ENCODE measurements at regions not wholly inside any gene's neighbourhood (a gene's known extent, or its start where the extent isn't known, plus 50 kb on each side); places are given as distances from the start of the nearest gene placed in this dataset.

DNA sequence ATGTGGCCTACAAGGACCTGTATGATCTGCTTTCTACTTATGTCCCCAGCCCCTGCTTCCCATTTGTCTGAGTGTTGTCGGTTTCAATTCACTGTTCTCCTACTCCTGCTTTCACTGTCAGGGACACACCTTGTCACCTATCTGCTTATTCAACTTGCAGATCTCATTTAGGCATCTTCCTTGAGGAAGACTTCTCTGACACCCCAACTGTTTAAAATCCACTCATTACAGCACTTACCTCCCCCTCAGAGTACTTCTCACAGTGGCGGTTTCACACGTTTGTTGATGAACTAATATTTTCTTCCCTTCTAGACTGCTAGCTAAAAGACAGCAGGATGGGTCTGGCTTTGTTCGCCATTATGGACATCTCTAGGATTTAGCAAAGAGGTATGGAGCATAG, 279.9 kb upstream of the TET2 start:
- Histone ChIP-seq H3K4me3 (ENCODE audit: low read length, poor library complexity, severe bottlenecking) (no peak overlapping the region), H3K36me3 (ENCODE audit: insufficient read depth, low read length) (no peaks in the 10 kb centered on the region), H2AFZ (ENCODE audit: low read length) (no peak overlapping the region), H3K27me3 (ENCODE audit: insufficient read depth, low read length, poor library complexity, severe bottlenecking) (no peaks in the 10 kb centered on the region), H3F3A (ENCODE audit: low read depth) (no peaks in the 10 kb centered on the region), H3K4me1 (ENCODE audit: insufficient read depth, low read length, poor library complexity, severe bottlenecking) (no peaks in the 10 kb centered on the region), H3K9me3 (ENCODE audit: insufficient read depth, low read depth, low read length) (no peaks in the 10 kb centered on the region), H3K9me2 (replicated peaks; ENCODE audit: low read depth, low read length) (no peaks in the 10 kb centered on the region), H4K20me1 (ENCODE audit: insufficient read depth, low read length, poor library complexity, severe bottlenecking) (no peaks in the 10 kb centered on the region), H3K79me2 (ENCODE audit: insufficient read depth, low read length) (no peaks in the 10 kb centered on the region), H3K9ac (ENCODE audit: low read depth, low read length, poor library complexity, severe bottlenecking) (no peak overlapping the region), H3K4me2 (ENCODE audit: low read depth, low read length, poor library complexity, severe bottlenecking) (no peak overlapping the region)
- TF ChIP-seq, protein P1, sequence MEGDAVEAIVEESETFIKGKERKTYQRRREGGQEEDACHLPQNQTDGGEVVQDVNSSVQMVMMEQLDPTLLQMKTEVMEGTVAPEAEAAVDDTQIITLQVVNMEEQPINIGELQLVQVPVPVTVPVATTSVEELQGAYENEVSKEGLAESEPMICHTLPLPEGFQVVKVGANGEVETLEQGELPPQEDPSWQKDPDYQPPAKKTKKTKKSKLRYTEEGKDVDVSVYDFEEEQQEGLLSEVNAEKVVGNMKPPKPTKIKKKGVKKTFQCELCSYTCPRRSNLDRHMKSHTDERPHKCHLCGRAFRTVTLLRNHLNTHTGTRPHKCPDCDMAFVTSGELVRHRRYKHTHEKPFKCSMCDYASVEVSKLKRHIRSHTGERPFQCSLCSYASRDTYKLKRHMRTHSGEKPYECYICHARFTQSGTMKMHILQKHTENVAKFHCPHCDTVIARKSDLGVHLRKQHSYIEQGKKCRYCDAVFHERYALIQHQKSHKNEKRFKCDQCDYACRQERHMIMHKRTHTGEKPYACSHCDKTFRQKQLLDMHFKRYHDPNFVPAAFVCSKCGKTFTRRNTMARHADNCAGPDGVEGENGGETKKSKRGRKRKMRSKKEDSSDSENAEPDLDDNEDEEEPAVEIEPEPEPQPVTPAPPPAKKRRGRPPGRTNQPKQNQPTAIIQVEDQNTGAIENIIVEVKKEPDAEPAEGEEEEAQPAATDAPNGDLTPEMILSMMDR (conservative IDR thresholded peaks at IDR 0.05; ENCODE audit: low read length), result no peak
- TF ChIP-seq EZH2phosphoT487 (IDR thresholded peaks at IDR 0.05; ENCODE audit: borderline replicate concordance), result no peak

DNA sequence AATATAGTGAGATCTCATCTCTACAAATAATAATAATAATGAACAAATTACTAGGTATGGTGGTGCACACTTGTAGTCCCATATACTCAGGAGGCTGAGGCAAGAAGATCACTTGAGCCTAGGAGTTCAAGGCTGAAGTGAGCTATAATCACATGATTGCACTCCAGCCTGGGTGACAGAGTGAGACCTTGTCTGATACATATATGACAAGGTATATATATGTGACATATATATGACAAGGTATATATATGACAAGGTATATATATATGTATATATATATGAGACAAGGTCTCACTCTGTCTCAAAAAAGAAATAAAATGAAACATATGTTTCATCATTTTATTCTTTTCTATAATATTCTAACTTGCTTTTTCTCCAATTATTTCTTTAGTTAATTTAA, 278.1 kb upstream of the TET2 start:
- Histone ChIP-seq H3K4me2 (ENCODE audit: low read depth, low read length, poor library complexity, severe bottlenecking) (no peak overlapping the region), H2AFZ (ENCODE audit: low read length) (no peak overlapping the region), H3K79me2 (ENCODE audit: insufficient read depth, low read length) (no peaks in the 10 kb centered on the region), H3K9me3 (ENCODE audit: insufficient read depth, low read depth, low read length) (no peaks in the 10 kb centered on the region), H3K27me3 (ENCODE audit: insufficient read depth, low read length, poor library complexity, severe bottlenecking) (no peaks in the 10 kb centered on the region), H3K9me2 (replicated peaks; ENCODE audit: low read depth, low read length) (no peaks in the 10 kb centered on the region), H3K4me1 (ENCODE audit: insufficient read depth, low read length, poor library complexity, severe bottlenecking) (no peaks in the 10 kb centered on the region), H3K4me3 (ENCODE audit: low read length, poor library complexity, severe bottlenecking) (no peak overlapping the region), H4K20me1 (ENCODE audit: insufficient read depth, low read length, poor library complexity, severe bottlenecking) (no peaks in the 10 kb centered on the region), H3K36me3 (ENCODE audit: insufficient read depth, low read length) (no peaks in the 10 kb centered on the region), H3K9ac (ENCODE audit: low read depth, low read length, poor library complexity, severe bottlenecking) (no peak overlapping the region), H3F3A (ENCODE audit: low read depth) (no peaks in the 10 kb centered on the region)
- TF ChIP-seq, protein P1 (conservative IDR thresholded peaks at IDR 0.05; ENCODE audit: low read length), result no peak
- no peak for TF ChIP-seq EZH2phosphoT487 (IDR thresholded peaks at IDR 0.05; ENCODE audit: borderline replicate concordance)

DNA sequence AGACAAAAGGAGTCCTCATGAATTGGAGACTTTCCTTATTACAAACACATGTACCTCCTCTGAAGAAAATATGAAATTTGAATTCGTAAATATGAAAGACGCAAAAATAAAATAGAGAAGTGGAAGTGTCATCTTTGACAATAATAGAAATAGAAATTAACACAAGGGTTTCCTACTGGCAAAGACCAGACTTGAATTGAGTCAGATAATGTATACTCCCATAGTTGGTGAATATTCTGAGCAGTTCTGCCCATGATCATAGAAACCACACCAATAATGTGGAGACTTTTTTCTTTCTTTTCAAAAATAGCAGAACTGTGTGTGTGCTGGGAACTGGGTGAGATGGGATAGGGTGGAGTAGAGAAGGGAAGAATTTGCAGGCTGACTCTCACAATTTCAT, 277.7 kb upstream of the TET2 start:
- TF ChIP-seq EZH2phosphoT487 (IDR thresholded peaks at IDR 0.05; ENCODE audit: borderline replicate concordance), result no peak
- TF ChIP-seq, protein P1 (conservative IDR thresholded peaks at IDR 0.05; ENCODE audit: low read length), result no peak
- Histone ChIP-seq H3K4me1 (ENCODE audit: insufficient read depth, low read length, poor library complexity, severe bottlenecking) (no peaks in the 10 kb centered on the region), H3K27me3 (ENCODE audit: insufficient read depth, low read length, poor library complexity, severe bottlenecking) (no peaks in the 10 kb centered on the region), H3K9me2 (replicated peaks; ENCODE audit: low read depth, low read length) (no peaks in the 10 kb centered on the region), H3F3A (ENCODE audit: low read depth) (no peaks in the 10 kb centered on the region), H3K9ac (ENCODE audit: low read depth, low read length, poor library complexity, severe bottlenecking) (no peak overlapping the region), H3K9me3 (ENCODE audit: insufficient read depth, low read depth, low read length) (no peaks in the 10 kb centered on the region), H3K36me3 (ENCODE audit: insufficient read depth, low read length) (no peaks in the 10 kb centered on the region), H3K4me2 (ENCODE audit: low read depth, low read length, poor library complexity, severe bottlenecking) (no peak overlapping the region), H2AFZ (ENCODE audit: low read length) (no peak overlapping the region), H3K4me3 (ENCODE audit: low read length, poor library complexity, severe bottlenecking) (no peak overlapping the region), H3K79me2 (ENCODE audit: insufficient read depth, low read length) (no peaks in the 10 kb centered on the region), H4K20me1 (ENCODE audit: insufficient read depth, low read length, poor library complexity, severe bottlenecking) (no peaks in the 10 kb centered on the region)

All from Loucy (cell line).